HG02623 (cell line): ENCODE measurements at regions not wholly inside any gene's neighbourhood (a gene's known extent, or its start where the extent isn't known, plus 50 kb on each side); places are given as distances from the start of the nearest gene placed in this dataset.
A peak's percentile ranks its signal among the peaks of the same experiment; 100 is the strongest.
"Not testable (repeated sequence)": the region's sequence is repeated elsewhere in the genome, so short reads cannot be mapped to it uniquely, and the experiment has no call there.

Source experiments
- ATAC-seq: cut with Tn5 transposase; IDR thresholded peaks from one replicate; pipeline ENCODE4 v1.9.1; 2021; ENCODE audit warnings: moderate library complexity; ENCODE audit not compliant: unreplicated experiment

DNA sequence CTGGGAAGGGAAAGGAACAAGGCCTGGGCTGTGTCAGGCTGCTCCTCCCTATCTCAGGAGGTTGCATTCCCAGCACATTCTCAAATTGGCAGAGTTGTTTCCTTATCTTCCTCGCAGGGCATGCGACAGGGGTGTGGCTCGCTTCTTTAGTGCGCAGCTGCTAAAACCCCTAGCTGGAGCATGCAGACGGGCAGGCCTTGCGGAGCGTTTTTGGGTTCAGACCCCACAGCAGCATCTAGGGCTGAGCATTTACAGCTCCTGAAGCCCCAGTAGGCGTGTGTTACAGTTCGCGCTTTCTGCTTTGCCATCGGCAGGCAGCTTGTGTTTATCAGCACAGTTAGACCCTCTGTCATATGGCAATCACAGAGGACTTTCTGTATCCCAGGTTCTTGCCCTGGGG is 392.4 kb downstream of the TECRL start:
- ATAC-seq: no peak

DNA sequence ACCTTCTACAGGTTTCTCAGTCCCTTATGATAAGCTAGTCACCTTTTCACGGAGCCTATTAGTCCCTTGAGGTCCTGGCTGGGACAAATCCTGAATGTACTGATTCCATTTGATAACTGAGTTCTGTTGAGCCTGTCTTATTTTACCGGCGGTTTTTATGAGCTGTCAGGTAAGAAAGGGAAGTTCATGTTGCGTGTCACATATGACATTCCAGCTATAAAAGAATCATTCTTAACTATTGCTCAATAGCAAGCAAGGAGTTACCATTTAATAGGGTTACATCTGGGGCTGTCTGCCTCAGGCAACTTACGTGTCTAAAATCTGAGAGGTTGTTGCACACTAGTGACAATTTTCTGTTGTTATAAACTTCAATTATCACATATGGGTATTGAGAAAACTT is 394.6 kb downstream of the TECRL start:
- no peak for ATAC-seq

DNA sequence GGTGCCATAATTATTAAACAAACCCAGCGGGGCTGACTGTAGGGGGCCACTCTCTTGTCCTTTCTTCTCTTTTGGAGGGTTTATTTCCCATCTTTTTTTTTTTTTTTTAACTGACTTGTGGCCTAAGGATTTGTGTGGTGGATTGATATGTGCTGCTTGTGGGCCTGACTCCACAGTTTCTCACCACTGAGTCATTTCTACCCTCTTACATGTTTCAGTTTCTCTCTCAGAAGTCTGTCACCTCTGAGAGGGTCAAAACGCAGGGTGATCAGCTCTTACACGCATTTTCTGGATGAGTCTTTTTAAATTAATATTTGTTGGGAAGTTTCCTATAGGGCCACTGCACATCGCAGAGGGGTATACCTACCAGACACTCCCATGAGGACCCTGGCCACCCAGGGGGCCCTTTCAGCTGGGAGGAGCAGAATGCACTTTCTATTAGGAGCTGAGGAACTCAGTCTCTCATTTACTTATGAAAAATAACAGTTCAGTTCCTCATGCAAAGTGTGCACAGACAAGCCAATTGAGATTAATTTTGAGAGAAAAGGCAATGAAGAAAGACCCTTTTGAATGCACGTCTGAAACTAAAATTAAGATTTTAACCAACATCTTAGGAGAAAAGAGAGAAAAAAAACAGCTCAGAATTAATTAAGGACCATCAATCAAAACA is 407.9 kb downstream of the TECRL start:
- peak; percentile 85 for ATAC-seq

GRCh38 chr4:64000241-64000640 is 409.0 kb downstream of the TECRL start:
- no peak for ATAC-seq

GRCh38 chr4:63986253-63986652 is 423.0 kb downstream of the TECRL start:
- no peak for ATAC-seq

DNA sequence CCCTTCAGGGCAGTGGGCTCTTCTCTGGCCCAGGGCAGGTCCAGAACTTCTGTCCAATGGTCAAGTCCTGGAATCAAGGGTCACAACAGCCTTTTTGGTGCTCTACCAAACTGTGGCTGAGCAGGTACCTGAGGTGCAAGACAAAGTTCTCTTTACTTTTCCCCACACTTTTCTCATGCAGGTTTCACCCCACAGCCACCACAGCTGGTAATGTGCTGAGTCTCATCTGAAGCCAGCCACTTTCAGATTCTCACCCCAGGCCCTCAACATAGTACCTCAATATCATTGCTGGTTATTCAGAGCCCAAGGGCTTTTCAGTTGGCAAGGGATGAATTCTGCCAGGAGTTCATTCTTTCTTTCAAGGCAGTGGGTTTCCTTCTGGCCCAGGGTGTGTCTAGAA is 426.0 kb downstream of the TECRL start:
- no peak for ATAC-seq

DNA sequence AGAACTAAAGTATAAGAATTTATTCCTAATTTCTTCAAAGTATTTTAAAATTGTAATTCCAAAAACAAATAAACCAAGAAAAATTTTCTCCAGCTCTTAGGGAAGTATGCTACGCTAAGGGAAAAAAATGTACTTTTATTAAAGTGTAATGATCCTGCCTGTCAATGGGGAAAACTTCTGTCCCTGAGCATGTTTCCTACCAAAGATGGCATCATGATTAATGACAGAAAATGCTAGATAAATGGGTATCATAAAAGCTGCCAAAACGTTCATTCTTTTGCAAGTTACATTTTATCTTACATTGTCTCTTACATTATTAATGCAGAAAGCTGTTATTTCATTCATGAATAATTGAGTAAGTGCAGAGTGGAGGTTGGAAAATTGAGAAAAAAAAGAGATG is 443.4 kb downstream of the TECRL start:
- no peak for ATAC-seq

DNA sequence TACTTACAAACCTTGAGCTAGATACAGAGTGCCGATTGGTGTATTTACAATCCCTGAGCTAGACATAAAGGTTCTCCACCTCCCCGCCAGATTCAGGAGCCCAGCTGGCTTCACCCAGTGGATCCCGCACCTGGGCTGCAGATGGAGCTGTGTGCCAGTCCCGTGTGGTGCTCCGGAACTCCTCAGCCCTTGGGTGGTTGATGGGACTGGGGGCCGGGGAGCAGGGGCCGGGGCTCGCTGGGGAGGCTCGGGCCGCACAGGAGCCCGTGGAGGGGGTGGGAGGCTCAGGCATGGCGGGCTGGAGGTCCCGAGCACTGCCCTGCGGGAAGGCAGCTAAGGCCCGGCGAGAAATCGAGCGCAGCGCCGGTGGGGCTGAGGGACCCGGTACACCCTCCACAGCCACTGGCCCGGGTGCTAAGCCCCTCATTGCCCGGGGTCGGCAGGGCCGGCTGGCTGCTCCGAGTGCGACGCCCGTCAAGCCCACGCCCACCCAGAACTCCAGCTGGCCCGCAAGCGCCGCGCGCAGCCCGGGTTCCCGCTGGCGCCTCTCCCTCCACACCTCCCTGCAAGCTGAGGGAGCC is 466.5 kb downstream of the TECRL start:
- not testable (repeated sequence) for ATAC-seq

DNA sequence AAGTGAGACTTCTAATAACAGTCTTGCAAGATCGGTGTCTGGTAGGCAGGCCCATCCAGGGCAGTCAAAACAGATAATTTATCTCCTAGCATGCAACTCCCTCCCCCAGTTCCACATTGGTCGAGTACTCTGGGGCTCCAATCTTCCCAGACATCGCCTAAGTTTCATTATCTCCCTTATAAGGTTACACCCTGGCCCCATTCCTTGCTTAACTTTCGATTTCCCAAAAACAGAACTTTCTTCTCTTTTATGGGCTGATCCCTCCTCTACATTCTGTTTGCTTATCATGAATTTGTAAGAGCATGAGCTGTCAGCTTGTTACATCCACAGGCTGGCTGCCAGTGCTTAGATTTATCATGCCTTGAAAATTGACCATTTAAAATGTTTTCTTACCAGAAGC is 471.3 kb downstream of the TECRL start:
- no peak for ATAC-seq

- no peak for ATAC-seq
Observed at GRCh38 chr4:63922146-63922545, 487.1 kb downstream of the TECRL start.

GRCh38 chr4:63921561-63921960 is 487.7 kb downstream of the TECRL start:
- no peak for ATAC-seq

- no peak for ATAC-seq
Observed at GRCh38 chr4:63919636-63920365, 489.4 kb downstream of the TECRL start.

GRCh38 chr4:63906660-63907183 is 502.5 kb downstream of the TECRL start:
- ATAC-seq: no peak

GRCh38 chr4:63904201-63904600 is 505.0 kb downstream of the TECRL start:
- ATAC-seq: no peak

GRCh38 chr4:63901304-63901703 is 507.9 kb downstream of the TECRL start:
- no peak for ATAC-seq

- ATAC-seq: no peak
Observed at GRCh38 chr4:63898961-63899360, 510.3 kb downstream of the TECRL start.

DNA sequence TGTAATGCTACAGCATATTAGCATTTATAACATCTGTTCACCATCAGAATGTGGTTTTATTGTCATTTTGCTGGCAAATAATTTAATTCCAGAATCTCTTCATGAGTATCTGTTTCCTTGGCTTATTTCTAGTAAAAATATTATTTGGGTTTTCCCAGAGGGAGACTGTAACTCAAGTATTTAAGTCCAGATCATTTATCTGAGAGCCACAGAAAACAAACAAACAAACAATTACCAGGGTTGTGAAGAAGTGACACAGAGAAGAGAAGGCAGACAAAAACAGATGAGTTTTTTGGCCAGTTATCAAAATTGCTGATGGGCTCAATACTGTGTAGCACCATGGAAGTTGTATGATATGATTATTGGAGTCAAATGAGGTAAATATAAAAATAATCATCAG is 515.1 kb downstream of the TECRL start:
- ATAC-seq: no peak

DNA sequence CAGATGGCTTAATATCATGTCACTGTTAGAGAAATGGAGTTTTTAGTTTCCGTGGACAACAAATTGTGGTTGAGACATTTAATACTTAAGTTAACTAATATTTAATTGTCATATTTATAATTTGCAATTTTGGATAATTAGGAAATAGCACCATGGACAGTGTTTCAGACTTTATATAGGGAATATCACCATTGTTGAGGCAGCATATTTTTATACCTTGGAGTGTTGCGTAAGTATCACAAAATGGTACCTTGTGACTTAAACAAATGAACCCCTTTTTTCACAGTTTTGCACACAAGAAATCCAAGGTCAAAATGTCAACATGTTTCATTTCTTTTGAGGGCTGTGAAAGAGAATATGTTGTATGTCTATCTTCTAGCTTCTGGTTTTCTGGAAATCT is 539.9 kb downstream of the TECRL start:
- no peak for ATAC-seq

- ATAC-seq: no peak
Observed at GRCh38 chr4:63851496-63851895, 557.8 kb downstream of the TECRL start.

GRCh38 chr4:63841266-63841665 is 568.0 kb downstream of the TECRL start:
- no peak for ATAC-seq

DNA sequence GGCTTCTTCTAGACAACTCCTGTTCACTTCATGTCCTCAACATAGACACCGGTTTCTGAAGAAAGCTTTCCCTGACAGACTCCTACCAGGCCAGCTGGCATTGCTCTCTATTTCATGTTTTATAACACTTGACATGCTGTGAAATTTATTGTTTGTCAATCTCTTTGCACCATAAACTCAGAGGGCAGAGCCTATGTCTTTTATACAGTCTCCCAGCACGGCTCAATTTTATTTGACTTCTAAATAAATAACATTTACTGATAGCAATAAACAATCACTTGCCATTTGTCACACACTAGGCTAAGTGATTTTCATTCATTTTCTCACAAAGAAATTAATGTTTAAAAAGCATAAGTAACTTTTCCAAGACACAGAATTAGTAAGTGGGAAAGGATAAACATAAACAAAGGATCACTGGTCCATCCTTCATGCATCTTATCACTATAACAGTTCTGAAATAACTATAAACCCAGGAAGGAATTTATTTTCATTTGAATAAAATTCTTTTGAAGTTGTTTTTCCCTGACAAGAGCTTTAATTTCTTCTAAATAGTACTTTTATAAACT is 577.6 kb downstream of the TECRL start:
- ATAC-seq: no peak
